Esophagus squamous epithelium (tissue), 5 donors: ENCODE measurements at regions not wholly inside any gene's neighbourhood (a gene's known extent, or its start where the extent isn't known, plus 50 kb on each side); places are given as distances from the start of the nearest gene placed in this dataset.

Experiments
- DNase-seq: peaks from one replicate; lab custom pipeline; 2025; lab: John Stamatoyannopoulos, UW
- H3K27ac ChIP-seq, 4 donors: fragments of 200-600 bp; sonication (generic); one replicate each; pipeline ENCODE4 v1.5.1; 2016 to 2019; ENCODE audit warnings: mild to moderate bottlenecking in 1 of 4
- H3K27me3 ChIP-seq, 4 donors: fragments of 200-600 bp; sonication (generic); 1 replicate in 3 of 4; 2 replicates in 1 of 4; pipeline versions ENCODE4 v1.5.1 to v1.6.0; 2017 to 2021; ENCODE audit warnings: antibody characterized with exemption in 1 of 4
- H3K36me3 ChIP-seq, 3 donors: fragments of 200-600 bp; sonication (generic); one replicate each; pipeline ENCODE4 v1.5.1; 2016 to 2019
- H3K4me1 ChIP-seq, 3 donors: fragments of 200-600 bp; sonication (generic); one replicate each; pipeline ENCODE4 v1.5.1; 2017 to 2019
- H3K4me3 ChIP-seq, 4 donors: fragments of 200-600 bp; sonication (generic); 1 replicate in 3 of 4; 2 replicates in 1 of 4; pipeline ENCODE4 v1.5.1; 2016 to 2019; ENCODE audit warnings: mild to moderate bottlenecking in 2 of 4, moderate library complexity in 1 of 4
- H3K9me3 ChIP-seq, 3 donors: fragments of 200-600 bp; sonication (generic); one replicate each; pipeline ENCODE4 v1.5.1; 2016 to 2019
- POLR2A ChIP-seq, 4 donors: fragments of 450-650 bp; IDR thresholded peaks; one replicate each; pipeline ENCODE4 v1.6.1; 2017; ENCODE audit warnings: antibody characterized with exemption in 4 of 4, mild to moderate bottlenecking in 4 of 4, moderate library complexity in 3 of 4
- WGBS, 2 donors: methylation state at CpG; one replicate each; pipeline ENCODE4 v1.1.5; 2018; 5-methylcytosine and 5-hydroxymethylcytosine counted together
- intact Hi-C: fragments of 100-400 bp; cut with DNase I; formaldehyde crosslinking; loops from one replicate; pipeline ENCODE4 v1.15.0; 2022
- TF ChIP-seq, protein P1 (sequence below), 6 experiments: fragments of 450-650 bp in 4 of 6; fragments of 200-600 bp in 2 of 6; sonication (generic) in 2 of 6; IDR thresholded peaks; one replicate each; pipeline ENCODE4 v1.5.1; 2016 to 2019; ENCODE audit warnings: antibody characterized with exemption in 6 of 6, mild to moderate bottlenecking in 4 of 6, moderate library complexity in 4 of 6
- donor health status: DM: yes; HTN: yes; CAD: no.

DNA sequence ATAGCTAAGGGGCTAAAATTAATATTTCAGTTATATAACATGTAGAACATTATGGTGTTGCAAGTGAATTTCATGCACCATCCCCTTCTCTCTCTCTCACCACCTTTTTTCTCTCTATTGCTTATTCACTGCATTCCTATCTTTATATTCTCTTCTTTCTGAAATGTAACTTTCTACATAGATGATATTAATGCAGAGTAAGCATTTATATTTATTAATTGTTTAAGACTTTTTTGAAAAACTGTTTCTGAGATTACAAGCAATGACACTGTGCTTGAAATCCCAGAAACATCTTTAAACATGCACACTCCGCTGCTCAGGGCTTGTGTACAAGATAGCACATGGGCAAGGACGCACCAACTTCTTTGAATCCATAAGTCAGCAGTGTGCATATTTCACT is 567.7 kb upstream of the SGCD start:
- Histone ChIP-seq H3K36me3 (no peaks in the 10 kb centered on the region), H3K4me1 (no peaks in the 10 kb centered on the region), H3K27ac (no peak overlapping the region), H3K4me3 (no peak overlapping the region), H3K9me3 (peaks cover 0 to 6% (median 0%) of the 10 kb centered on the region in 3 donors), H3K27me3 (no peaks in the 10 kb centered on the region)
- 90 to 94% methylated on average over 2 of the region's 2 CpGs for WGBS, 2 donors
- TF ChIP-seq POLR2A (IDR thresholded peaks at IDR 0.05) = no peak
- TF ChIP-seq, protein P1, sequence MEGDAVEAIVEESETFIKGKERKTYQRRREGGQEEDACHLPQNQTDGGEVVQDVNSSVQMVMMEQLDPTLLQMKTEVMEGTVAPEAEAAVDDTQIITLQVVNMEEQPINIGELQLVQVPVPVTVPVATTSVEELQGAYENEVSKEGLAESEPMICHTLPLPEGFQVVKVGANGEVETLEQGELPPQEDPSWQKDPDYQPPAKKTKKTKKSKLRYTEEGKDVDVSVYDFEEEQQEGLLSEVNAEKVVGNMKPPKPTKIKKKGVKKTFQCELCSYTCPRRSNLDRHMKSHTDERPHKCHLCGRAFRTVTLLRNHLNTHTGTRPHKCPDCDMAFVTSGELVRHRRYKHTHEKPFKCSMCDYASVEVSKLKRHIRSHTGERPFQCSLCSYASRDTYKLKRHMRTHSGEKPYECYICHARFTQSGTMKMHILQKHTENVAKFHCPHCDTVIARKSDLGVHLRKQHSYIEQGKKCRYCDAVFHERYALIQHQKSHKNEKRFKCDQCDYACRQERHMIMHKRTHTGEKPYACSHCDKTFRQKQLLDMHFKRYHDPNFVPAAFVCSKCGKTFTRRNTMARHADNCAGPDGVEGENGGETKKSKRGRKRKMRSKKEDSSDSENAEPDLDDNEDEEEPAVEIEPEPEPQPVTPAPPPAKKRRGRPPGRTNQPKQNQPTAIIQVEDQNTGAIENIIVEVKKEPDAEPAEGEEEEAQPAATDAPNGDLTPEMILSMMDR (IDR thresholded peaks at IDR 0.05) = no peak
- DNase-seq = no peak
- intact Hi-C loops = no loop called here

DNA sequence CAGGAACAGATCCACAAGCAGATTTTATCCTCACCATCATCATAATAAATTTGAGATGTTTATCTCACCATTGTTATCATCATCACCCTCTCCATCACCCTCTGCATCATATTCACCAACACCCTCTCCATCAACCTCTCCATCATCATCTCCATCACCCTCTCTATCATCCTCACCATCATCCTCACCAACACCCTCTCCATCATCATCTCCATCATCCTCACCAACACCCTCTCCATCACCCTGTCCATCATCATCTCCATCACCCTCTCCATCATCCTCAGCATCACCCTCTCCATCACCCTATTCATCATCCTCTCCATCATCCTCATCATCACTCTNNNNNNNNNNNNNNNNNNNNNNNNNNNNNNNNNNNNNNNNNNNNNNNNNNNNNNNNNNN is 567.0 kb upstream of the SGCD start:
- TF ChIP-seq, protein P1 (IDR thresholded peaks at IDR 0.05) = no peak
- TF ChIP-seq POLR2A (IDR thresholded peaks at IDR 0.05) = no peak

DNA sequence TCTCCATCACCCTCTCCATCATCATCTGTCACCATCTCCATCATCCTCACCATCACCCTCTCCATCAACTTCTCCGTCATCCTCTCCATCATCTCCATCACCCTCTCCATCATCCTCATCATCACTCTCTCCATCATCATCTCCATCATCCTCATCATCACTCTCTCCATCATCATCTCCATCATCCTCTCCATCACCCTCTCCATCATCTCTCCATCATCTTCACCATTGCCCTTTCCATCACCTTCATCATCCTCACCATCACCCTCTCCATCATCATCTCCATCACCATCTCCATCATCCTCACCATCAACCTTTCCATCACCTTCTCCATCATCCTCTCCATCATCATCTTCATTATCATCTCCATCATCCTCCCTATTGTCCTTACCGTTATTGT is 565.5 kb upstream of the SGCD start:
- H3K36me3 ChIP-seq = no peaks in the 10 kb centered on the region
- peaks cover 0 to 6% (median 0%) of the 10 kb centered on the region in 3 donors for H3K9me3 ChIP-seq
- no peaks in the 10 kb centered on the region for H3K27me3 ChIP-seq
- H3K4me3 ChIP-seq = no peak overlapping the region
- TF ChIP-seq POLR2A (IDR thresholded peaks at IDR 0.05) = no peak
- TF ChIP-seq, protein P1 (IDR thresholded peaks at IDR 0.05) = no peak
- no peak overlapping the region for H3K27ac ChIP-seq
- no peaks in the 10 kb centered on the region for H3K4me1 ChIP-seq
- DNase-seq = no peak
- 75 to 84% methylated on average over 2 of the region's 2 CpGs for WGBS, 2 donors
- intact Hi-C loops = no loop called here

More for the DNA sequence above, 567.0 kb upstream of the SGCD start:
- Histone ChIP-seq H3K4me3 (no peak overlapping the region), H3K36me3 (no peaks in the 10 kb centered on the region), H3K27me3 (no peaks in the 10 kb centered on the region), H3K27ac (no peak overlapping the region), H3K9me3 (peaks cover 0 to 6% (median 0%) of the 10 kb centered on the region in 3 donors), H3K4me1 (no peaks in the 10 kb centered on the region)
- DNase-seq = no peak
- intact Hi-C loops = no loop called here

DNA sequence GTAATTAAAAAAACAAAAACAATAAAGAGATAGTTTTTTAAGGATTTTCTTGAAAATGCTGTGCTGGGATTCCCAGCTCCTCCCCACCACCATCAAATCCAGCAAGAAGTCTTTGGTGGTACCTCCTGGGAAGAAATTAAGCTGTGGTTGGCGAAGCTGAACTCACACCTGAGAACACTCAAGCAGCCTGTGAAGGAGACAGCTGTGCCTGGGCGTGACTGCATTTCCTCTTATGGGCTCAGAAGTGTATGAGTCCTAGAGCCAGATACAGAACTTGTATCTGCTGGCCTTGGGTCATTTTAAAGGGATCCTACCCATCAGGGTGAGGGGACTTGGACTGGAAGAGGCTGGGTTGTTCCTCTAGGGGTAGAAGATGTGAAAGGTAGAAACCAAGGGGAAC is 561.2 kb upstream of the SGCD start:
- TF ChIP-seq, protein P1 (IDR thresholded peaks at IDR 0.05) = no peak
- TF ChIP-seq POLR2A (IDR thresholded peaks at IDR 0.05) = no peak
- no peak overlapping the region for H3K27ac ChIP-seq
- H3K9me3 ChIP-seq = peaks cover 0 to 6% (median 0%) of the 10 kb centered on the region in 3 donors
- intact Hi-C loops = no loop called here
- 51 to 88% methylated on average over 1 to 2 of the region's 2 CpGs for WGBS, 2 donors
- H3K36me3 ChIP-seq = no peaks in the 10 kb centered on the region
- H3K4me1 ChIP-seq = no peaks in the 10 kb centered on the region
- no peak overlapping the region for H3K4me3 ChIP-seq
- DNase-seq = no peak
- no peaks in the 10 kb centered on the region for H3K27me3 ChIP-seq

DNA sequence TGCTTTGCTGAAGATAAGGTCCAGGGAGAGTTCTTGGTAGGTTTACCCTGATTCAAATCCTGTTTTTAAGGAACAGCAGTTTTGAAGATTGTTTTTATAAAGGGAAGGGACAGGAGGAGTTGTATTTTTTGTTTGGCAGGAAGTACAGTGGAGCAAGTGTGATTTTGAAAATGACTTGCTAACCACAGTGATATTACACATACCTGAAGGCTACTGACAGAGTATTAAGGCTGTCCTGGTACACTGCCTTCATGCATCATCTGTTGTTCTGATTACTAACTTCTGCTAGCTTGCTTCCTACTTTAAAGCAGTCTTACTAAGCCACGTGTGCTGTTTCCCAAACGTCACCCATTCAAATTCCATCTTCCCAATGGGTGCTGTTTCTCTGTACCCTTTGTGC is 559.5 kb upstream of the SGCD start:
- TF ChIP-seq POLR2A (IDR thresholded peaks at IDR 0.05) = no peak
- TF ChIP-seq, protein P1 (IDR thresholded peaks at IDR 0.05) = no peak
- DNase-seq = no peak
- no peak overlapping the region for H3K27ac ChIP-seq
- WGBS, 2 donors = 43 to 81% methylated on average over 2 of the region's 2 CpGs
- no peaks in the 10 kb centered on the region for H3K4me1 ChIP-seq
- no peaks in the 10 kb centered on the region for H3K27me3 ChIP-seq
- no peaks in the 10 kb centered on the region for H3K36me3 ChIP-seq
- no peaks in the 10 kb centered on the region for H3K9me3 ChIP-seq
- intact Hi-C loops = no loop called here
- no peak overlapping the region for H3K4me3 ChIP-seq
